GM18505 (cell line): ENCODE measurements at regions not wholly inside any gene's neighbourhood (a gene's known extent, or its start where the extent isn't known, plus 50 kb on each side); places are given as distances from the start of the nearest gene placed in this dataset.

Experiments
- ATAC-seq: cut with Tn5 transposase; IDR thresholded peaks from one replicate; pipeline ENCODE4 v1.9.1; 2021; ENCODE audit not compliant: unreplicated experiment
- POLR2A ChIP-seq: IDR thresholded peaks from 4 replicates; pipeline ENCODE4 v1.6.1; 2011; ENCODE audit warnings: borderline replicate concordance; ENCODE audit not compliant: insufficient read depth, insufficient read length; ENCODE audit errors: extremely low read depth

DNA sequence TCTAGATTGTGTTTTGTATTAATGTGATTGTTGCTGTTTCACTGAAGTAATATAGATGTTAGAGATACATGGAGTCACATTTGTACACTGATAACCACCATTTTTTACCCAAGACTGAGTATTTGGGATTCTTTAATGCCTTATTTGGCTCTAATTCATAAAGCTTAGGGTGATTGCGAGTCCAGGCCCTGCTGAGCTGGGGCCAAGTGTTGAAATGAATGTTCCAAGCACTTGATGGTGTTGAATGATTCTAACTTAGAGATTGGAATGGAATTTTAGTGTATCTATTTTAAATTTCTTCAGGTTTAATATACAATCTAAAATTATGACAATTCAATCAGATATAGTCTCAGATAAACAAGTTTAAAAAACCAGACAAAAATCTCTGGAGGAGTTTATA lies 329.4 kb upstream of the SLC35B3 start:
- no peak for TF ChIP-seq POLR2A
- no peak for ATAC-seq

GRCh38 chr6:8760951-8761350 lies 325.6 kb upstream of the SLC35B3 start:
- no peak for ATAC-seq
- no peak for TF ChIP-seq POLR2A

DNA sequence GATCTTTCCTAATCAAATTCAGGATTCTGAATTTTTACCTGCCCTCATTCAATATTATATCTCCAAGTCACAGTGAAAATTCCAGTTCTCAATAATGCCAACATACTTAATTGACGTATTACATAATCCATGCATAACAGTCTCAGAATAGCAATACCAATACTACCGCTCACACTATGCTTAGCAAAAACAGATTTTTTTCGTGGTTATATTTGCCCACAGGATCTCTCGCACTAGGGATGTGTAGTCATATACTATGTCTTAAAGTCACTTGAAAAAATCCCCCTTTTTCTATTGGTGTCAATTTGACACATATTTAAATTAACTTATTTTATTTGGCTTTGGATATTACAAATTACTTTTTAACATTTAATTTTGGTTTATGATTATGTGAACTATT lies 323.1 kb upstream of the SLC35B3 start:
- TF ChIP-seq POLR2A, result no peak
- no peak for ATAC-seq

DNA sequence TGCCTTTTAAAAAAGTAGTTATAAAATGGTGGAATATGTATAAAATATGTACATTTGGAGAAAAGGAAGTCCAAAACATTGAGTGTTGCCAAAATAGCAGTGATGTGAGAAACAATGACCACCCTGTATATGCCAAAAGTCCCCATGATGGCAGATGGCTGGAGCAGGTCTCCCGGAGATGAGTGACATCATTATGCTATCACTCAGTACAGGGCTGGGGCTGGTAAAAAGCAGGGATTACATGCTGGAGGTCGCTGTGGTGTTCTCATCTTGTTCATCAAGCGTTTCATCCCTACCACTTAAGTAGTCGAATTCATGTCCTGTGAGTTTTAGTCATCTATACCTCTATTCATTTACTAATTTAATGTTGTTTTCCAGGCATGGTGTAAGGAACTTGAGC lies 315.3 kb upstream of the SLC35B3 start:
- ATAC-seq, result no peak
- TF ChIP-seq POLR2A, result no peak

GRCh38 chr6:8749465-8749864 lies 314.1 kb upstream of the SLC35B3 start:
- TF ChIP-seq POLR2A, result no peak
- ATAC-seq, result no peak

DNA sequence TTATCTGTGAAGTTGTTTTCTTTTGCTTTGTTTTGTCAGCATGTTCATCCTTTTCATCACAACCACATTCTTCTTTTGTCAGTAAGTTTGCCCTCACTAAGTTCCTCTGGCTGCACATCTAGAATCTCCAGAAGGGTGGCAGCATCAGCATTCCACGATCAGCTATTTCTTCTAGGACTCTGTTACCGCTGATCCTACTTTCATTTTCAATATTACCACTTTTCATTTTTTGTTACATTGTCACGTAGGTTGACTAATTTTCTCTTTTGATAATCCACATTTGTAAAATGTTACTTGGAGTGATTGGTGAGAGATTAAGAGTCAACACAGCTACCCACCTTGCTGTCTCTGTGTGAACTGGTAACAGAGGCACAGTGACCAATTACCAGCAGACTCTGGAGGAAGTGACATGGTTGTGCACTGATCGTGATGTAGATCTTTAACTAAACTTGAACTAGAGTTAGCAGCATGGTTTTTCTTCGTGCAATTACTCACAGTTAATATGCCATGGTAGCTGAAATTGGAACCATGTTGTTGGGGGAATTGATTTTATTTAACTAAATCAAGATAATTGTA lies 307.9 kb upstream of the SLC35B3 start:
- no peak for TF ChIP-seq POLR2A
- peak; percentile 77 for ATAC-seq

GRCh38 chr6:8739454-8739853 lies 304.1 kb upstream of the SLC35B3 start:
- no peak for TF ChIP-seq POLR2A
- ATAC-seq, result no peak

GRCh38 chr6:8738951-8739350 lies 303.6 kb upstream of the SLC35B3 start:
- ATAC-seq, result no peak

DNA sequence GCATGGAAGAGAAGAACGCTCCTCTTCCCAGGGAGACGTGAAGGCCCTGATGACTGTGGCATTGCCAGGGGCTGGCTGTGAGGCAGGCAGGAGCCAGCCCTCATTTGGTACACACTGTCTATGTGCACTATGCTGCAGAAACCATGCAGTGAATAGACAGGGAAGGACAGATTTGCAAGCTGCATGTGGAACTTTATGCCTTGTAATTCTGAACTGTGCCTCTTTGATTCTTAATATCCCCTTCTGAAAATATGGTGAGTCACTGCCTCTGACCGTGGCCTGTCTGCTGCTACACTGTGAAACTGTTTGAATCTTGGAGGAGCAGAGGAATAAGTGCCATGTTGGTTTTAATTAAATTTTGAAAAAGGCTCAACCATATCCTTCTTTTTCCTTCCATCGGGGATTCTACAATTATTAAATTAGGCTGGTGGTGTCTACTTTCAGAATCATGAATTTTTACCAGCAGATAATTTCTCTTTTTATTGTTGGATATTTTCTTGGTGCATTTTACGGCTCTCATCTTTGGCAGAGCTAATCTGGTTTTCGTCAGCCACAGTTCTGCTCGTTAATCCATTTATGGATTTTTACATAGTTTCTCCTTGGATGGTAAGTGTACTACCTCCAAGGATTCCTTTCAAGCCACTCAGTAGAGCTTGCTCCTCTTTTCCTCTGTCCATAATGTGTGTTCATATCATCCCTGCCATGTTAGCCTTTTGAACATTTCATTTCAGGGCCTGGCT lies 301.0 kb upstream of the SLC35B3 start:
- ATAC-seq, result no peak
- TF ChIP-seq POLR2A, result no peak

More at GRCh38 chr6:8738951-8739350, 303.6 kb upstream of the SLC35B3 start:
- TF ChIP-seq POLR2A, result no peak

DNA sequence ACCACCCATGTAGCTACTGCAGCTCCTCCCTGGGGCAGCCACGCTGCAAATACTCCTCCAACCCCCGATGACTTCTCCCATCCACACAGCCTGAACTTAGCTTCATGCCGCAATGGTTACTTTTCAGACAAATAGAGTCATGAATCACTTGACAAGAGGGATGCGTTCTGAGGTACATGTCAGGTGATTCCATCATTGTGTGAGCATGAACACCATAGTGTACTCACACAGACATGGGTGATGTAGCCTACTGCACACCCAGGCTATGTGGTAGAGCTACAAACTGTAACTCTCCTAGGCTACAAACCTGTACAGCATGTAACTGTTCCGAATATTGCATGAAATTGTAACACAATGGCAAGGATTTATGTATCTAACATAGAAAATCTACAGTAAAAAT lies 298.5 kb upstream of the SLC35B3 start:
- TF ChIP-seq POLR2A, result no peak
- ATAC-seq, result no peak

- no peak for ATAC-seq
These were observed 296.5 kb upstream of the SLC35B3 start for GRCh38 chr6:8731874-8732273.

DNA sequence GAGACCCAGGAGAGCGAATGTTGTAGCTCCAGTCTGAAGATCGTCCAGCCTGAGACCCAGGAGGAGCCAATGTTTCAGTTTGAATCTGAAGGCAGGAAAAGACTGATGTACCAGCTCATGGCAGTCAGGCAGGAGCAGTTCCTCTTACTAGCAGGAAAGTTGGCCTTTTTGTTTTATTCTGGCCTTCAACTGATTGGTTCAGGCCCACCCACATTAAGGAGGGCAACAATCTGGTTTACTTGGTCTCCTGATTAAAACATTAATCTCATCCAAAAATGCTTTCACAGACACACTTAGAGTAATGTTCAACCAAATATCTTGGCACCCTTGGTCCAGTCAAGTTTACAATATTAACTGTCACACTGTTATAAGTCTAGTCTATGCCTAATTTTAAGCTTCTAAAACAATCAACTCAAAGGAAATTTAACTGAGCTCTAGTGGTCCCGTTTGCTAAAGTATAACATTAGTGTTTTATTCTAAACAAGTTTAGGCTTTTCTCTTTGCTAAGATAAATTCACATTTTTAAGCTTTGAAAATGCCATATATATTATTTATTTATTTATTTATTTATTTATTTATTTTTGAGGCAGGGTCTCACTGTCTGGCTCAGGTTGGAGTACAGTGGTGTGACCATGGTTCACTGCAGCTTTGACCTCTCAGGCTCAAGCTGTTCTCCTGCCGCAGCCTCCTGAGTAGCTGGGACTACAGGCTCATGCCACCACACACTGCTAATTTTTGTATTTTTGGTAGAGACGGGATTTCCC lies 275.5 kb upstream of the SLC35B3 start:
- no peak for TF ChIP-seq POLR2A
- no peak for ATAC-seq

More at GRCh38 chr6:8731874-8732273, 296.5 kb upstream of the SLC35B3 start:
- no peak for TF ChIP-seq POLR2A

DNA sequence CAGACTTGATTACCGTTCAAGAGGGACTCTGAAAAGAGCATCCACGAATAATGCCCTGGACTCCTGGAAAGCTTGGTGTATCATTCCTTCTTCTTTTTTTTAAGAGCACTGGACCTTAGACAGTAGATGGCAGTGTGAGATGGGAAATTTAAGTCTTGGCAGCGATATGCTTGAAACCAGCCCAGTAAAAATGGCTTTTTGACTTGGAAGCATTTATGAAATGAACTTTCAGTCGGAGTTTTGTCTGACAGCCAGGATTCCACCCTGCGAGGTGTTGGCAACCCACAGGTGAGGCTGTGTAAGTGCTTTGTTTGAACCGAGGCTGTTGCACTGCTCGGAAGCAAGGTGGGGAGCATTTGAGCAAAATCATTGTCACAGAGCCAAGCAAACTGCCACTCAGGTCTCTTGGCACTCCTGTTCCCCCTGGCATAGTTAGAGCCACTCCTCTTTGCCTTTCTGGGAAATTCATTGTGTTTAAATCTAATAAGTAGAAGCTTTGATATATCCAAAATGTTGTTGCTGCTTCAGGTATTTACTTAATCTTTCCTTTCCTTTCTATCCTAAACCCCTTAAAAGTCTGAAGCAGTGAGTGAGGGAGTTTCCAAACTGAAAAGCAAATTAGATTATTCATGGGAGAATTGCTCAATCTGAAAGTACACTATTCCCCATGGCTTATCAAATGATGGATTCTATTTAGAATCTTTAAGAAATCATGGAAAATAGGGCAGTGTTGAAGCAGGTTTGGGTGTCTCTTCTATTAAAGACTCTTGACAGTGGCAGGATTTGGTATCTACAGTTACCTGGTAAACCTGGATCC lies 272.8 kb upstream of the SLC35B3 start:
- no peak for TF ChIP-seq POLR2A
- no peak for ATAC-seq
